Gastroesophageal sphincter (tissue), 3 donors: ENCODE measurements at regions not wholly inside any gene's neighbourhood (a gene's known extent, or its start where the extent isn't known, plus 50 kb on each side); places are given as distances from the start of the nearest gene placed in this dataset.

Experiments
- POLR2A ChIP-seq, 2 donors: fragments of 450-650 bp; IDR thresholded peaks; one replicate each; pipeline ENCODE4 v1.6.1; 2017; ENCODE audit warnings: antibody characterized with exemption in 2 of 2, mild to moderate bottlenecking in 2 of 2, moderate library complexity in 1 of 2
- POLR2AphosphoS5 ChIP-seq: sonication (generic); formaldehyde crosslinking; IDR thresholded peaks from one replicate; pipeline ENCODE4 v1.6.1; 2017; ENCODE audit warnings: antibody characterized with exemption
- TF ChIP-seq, protein P1 (sequence below), 4 experiments: fragments of 200-600 bp in 2 of 4; fragments of 450-650 bp in 2 of 4; sonication (generic) in 1 of 4; IDR thresholded peaks; one replicate each; pipeline ENCODE4 v1.5.1; 2017 to 2019; ENCODE audit warnings: antibody characterized with exemption in 4 of 4, mild to moderate bottlenecking in 2 of 4, moderate library complexity in 2 of 4

DNA sequence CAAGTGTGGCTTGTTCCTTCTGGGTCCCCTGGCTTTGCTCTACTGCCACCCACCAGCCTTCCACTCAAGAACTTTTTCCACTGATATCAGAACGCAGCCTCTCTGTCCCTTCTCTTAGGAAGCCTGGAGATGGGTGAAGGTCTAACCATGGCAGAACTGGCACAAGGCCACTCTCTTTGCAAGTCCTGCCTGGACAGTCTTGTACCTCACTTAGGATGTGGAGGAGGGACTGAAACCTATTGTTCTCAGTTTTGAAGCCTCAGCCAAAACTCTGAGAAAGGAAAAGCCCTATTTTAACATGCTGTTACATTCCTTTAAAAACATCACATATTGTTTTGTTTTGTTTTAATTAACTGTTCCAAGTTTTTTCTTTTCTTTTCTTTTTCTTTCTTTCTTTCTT lies 58.9 kb upstream of the NCOA1 start:
- TF ChIP-seq POLR2A (IDR thresholded peaks at IDR 0.05) (no peak), POLR2AphosphoS5 (no peak)
- TF ChIP-seq, protein P1, sequence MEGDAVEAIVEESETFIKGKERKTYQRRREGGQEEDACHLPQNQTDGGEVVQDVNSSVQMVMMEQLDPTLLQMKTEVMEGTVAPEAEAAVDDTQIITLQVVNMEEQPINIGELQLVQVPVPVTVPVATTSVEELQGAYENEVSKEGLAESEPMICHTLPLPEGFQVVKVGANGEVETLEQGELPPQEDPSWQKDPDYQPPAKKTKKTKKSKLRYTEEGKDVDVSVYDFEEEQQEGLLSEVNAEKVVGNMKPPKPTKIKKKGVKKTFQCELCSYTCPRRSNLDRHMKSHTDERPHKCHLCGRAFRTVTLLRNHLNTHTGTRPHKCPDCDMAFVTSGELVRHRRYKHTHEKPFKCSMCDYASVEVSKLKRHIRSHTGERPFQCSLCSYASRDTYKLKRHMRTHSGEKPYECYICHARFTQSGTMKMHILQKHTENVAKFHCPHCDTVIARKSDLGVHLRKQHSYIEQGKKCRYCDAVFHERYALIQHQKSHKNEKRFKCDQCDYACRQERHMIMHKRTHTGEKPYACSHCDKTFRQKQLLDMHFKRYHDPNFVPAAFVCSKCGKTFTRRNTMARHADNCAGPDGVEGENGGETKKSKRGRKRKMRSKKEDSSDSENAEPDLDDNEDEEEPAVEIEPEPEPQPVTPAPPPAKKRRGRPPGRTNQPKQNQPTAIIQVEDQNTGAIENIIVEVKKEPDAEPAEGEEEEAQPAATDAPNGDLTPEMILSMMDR (IDR thresholded peaks at IDR 0.05) = no peak
